ENCODE measurements at regions not wholly inside any gene's neighbourhood (a gene's known extent, or its start where the extent isn't known, plus 50 kb on each side); places are given as distances from the start of the nearest gene placed in this dataset.

DNA sequence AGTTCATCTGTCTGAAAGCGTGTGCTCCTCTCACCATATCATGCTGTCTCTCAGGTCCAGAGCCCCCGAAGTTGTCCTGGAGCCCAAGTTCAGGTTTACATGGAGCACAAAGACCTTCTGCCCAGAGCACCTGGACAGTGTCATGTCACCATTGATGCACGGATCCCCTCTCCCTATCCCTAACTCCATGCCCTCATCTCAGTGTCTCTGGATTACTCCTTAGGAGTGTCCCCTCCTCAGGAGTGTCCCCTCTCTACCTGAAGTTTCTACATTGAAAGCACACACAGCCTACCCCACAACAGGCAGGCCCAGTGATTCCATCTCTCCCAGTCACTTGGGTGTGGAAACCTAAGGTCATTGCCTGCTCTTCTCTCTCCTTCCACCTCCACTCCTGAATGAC is 144.1 kb upstream of the NCKAP5 start (continued):
- TF ChIP-seq, protein P1, sequence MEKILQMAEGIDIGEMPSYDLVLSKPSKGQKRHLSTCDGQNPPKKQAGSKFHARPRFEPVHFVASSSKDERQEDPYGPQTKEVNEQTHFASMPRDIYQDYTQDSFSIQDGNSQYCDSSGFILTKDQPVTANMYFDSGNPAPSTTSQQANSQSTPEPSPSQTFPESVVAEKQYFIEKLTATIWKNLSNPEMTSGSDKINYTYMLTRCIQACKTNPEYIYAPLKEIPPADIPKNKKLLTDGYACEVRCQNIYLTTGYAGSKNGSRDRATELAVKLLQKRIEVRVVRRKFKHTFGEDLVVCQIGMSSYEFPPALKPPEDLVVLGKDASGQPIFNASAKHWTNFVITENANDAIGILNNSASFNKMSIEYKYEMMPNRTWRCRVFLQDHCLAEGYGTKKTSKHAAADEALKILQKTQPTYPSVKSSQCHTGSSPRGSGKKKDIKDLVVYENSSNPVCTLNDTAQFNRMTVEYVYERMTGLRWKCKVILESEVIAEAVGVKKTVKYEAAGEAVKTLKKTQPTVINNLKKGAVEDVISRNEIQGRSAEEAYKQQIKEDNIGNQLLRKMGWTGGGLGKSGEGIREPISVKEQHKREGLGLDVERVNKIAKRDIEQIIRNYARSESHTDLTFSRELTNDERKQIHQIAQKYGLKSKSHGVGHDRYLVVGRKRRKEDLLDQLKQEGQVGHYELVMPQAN (conservative IDR thresholded peaks at IDR 0.05): no peak
- TF ChIP-seq, protein P2, sequence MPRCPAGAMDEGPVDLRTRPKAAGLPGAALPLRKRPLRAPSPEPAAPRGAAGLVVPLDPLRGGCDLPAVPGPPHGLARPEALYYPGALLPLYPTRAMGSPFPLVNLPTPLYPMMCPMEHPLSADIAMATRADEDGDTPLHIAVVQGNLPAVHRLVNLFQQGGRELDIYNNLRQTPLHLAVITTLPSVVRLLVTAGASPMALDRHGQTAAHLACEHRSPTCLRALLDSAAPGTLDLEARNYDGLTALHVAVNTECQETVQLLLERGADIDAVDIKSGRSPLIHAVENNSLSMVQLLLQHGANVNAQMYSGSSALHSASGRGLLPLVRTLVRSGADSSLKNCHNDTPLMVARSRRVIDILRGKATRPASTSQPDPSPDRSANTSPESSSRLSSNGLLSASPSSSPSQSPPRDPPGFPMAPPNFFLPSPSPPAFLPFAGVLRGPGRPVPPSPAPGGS (IDR thresholded peaks at IDR 0.05; ENCODE audit: borderline replicate concordance, insufficient read depth, low read depth, low read length, poor library complexity, severe bottlenecking): no peak
- TF ChIP-seq HDAC6 (IDR thresholded peaks at IDR 0.05; ENCODE audit: unreplicated experiment) (no peak), SREBF2 (IDR thresholded peaks at IDR 0.05; ENCODE audit: low read length) (no peak)
- TF ChIP-seq, protein P3, sequence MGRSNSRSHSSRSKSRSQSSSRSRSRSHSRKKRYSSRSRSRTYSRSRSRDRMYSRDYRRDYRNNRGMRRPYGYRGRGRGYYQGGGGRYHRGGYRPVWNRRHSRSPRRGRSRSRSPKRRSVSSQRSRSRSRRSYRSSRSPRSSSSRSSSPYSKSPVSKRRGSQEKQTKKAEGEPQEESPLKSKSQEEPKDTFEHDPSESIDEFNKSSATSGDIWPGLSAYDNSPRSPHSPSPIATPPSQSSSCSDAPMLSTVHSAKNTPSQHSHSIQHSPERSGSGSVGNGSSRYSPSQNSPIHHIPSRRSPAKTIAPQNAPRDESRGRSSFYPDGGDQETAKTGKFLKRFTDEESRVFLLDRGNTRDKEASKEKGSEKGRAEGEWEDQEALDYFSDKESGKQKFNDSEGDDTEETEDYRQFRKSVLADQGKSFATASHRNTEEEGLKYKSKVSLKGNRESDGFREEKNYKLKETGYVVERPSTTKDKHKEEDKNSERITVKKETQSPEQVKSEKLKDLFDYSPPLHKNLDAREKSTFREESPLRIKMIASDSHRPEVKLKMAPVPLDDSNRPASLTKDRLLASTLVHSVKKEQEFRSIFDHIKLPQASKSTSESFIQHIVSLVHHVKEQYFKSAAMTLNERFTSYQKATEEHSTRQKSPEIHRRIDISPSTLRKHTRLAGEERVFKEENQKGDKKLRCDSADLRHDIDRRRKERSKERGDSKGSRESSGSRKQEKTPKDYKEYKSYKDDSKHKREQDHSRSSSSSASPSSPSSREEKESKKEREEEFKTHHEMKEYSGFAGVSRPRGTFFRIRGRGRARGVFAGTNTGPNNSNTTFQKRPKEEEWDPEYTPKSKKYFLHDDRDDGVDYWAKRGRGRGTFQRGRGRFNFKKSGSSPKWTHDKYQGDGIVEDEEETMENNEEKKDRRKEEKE (IDR thresholded peaks at IDR 0.05): no peak
- TF ChIP-seq, protein P4, sequence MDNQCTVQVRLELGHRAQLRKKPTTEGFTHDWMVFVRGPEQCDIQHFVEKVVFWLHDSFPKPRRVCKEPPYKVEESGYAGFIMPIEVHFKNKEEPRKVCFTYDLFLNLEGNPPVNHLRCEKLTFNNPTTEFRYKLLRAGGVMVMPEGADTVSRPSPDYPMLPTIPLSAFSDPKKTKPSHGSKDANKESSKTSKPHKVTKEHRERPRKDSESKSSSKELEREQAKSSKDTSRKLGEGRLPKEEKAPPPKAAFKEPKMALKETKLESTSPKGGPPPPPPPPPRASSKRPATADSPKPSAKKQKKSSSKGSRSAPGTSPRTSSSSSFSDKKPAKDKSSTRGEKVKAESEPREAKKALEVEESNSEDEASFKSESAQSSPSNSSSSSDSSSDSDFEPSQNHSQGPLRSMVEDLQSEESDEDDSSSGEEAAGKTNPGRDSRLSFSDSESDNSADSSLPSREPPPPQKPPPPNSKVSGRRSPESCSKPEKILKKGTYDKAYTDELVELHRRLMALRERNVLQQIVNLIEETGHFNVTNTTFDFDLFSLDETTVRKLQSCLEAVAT (IDR thresholded peaks at IDR 0.05): no peak

All from GM12878 (cell line).